H1 (cell line): ENCODE measurements at regions not wholly inside any gene's neighbourhood (a gene's known extent, or its start where the extent isn't known, plus 50 kb on each side); places are given as distances from the start of the nearest gene placed in this dataset.

Source experiments
- CTCF ChIA-PET: fragments of 300-600 bp; sonication (Branson Sonifier 250); formaldehyde crosslinking; loops from one replicate; lab custom pipeline; 2021; ENCODE audit not compliant: partially characterized antibody; lab: Charles Lee
- POLR2A ChIA-PET: fragments of 300-600 bp; sonication (Branson Sonifier 250); formaldehyde crosslinking; loops from one replicate; lab custom pipeline; 2021; ENCODE audit warnings: inconsistent platforms; ENCODE audit not compliant: partially characterized antibody; lab: Charles Lee
- DNase-seq, 2 experiments: peaks; one replicate each; pipeline versions ENCODE4 v3.0.0 to v3.0.0-alpha.2; 2010 to 2022; ENCODE audit warnings: low spot score in 2 of 2, low read depth in 1 of 2, mixed read lengths in 1 of 2
- FAIRE-seq: peaks from 2 replicates; lab custom pipeline; 2011; peaks lifted over from hg19 to GRCh38; lab: Jason Lieb, UNC
- H2AFZ ChIP-seq: 2 replicates; pipeline ENCODE4 v1.8.1; 2012; ENCODE audit warnings: low read length, inconsistent platforms
- H2AK5ac ChIP-seq: 2 replicates; pipeline ENCODE4 v1.6.1; 2013; ENCODE audit warnings: low read depth, low read length
- H2BK120ac ChIP-seq: replicated peaks from 2 replicates; pipeline ENCODE3; 2013; ENCODE audit warnings: low read depth, low read length, inconsistent platforms
- H2BK12ac ChIP-seq: 2 replicates; pipeline ENCODE4 v1.6.1; 2013; ENCODE audit warnings: low read depth, low read length
- H2BK15ac ChIP-seq: 2 replicates; pipeline ENCODE4 v1.6.1; 2013; ENCODE audit warnings: low read length
- H2BK20ac ChIP-seq: 2 replicates; pipeline ENCODE4 v1.6.1; 2013; ENCODE audit warnings: low read length
- H2BK5ac ChIP-seq: 2 replicates; pipeline ENCODE4 v1.6.1; 2013; ENCODE audit warnings: low read depth, low read length
- H3K14ac ChIP-seq: 2 replicates; pipeline ENCODE4 v1.6.1; 2013; ENCODE audit warnings: inconsistent platforms; ENCODE audit not compliant: insufficient read length
- H3K18ac ChIP-seq: 2 replicates; pipeline ENCODE4 v1.6.1; 2013; ENCODE audit warnings: low read length; ENCODE audit errors: extremely low read depth
- H3K23ac ChIP-seq: 2 replicates; pipeline ENCODE4 v1.6.1; 2013; ENCODE audit warnings: inconsistent platforms; ENCODE audit not compliant: insufficient read length
- H3K23me2 ChIP-seq: 2 replicates; pipeline ENCODE4 v1.6.1; 2013; ENCODE audit warnings: low read depth, low read length
- H3K27ac ChIP-seq: 2 replicates; pipeline ENCODE4 v1.6.1; 2011; ENCODE audit warnings: low read depth, low read length, inconsistent platforms
- H3K27me3 ChIP-seq, 4 experiments: replicated peaks in 1 of 4; 1 replicate in 1 of 4; 2 replicates in 3 of 4; pipeline versions ENCODE4 v1.6.1 to v1.8.1; 2011 to 2013; ENCODE audit warnings: low read length in 3 of 4, mild to moderate bottlenecking in 3 of 4, inconsistent platforms in 2 of 4, mixed read lengths in 2 of 4, moderate library complexity in 1 of 4; ENCODE audit not compliant: control insufficient read depth in 3 of 4, insufficient read depth in 3 of 4; ENCODE audit errors: extremely low read depth in 1 of 4
- H3K36me3 ChIP-seq, 4 experiments: 2 replicates each; pipeline versions ENCODE4 v1.6.1 to v1.8.1; 2011 to 2013; ENCODE audit warnings: mild to moderate bottlenecking in 4 of 4, low read length in 3 of 4, moderate library complexity in 2 of 4, control low read depth in 1 of 4, inconsistent platforms in 1 of 4; ENCODE audit not compliant: insufficient read depth in 4 of 4, control insufficient read depth in 2 of 4
- H3K4ac ChIP-seq: replicated peaks from 2 replicates; pipeline ENCODE3; 2013; ENCODE audit warnings: low read length, low read depth, mixed read lengths, inconsistent platforms; ENCODE audit not compliant: insufficient read length
- H3K4me1 ChIP-seq, 4 experiments: replicated peaks in 1 of 4; 1 replicate in 1 of 4; 2 replicates in 3 of 4; pipeline versions ENCODE4 v1.6.1 to v1.8.1; 2011 to 2013; ENCODE audit warnings: low read length in 3 of 4, inconsistent platforms in 2 of 4, mixed read lengths in 1 of 4; ENCODE audit not compliant: insufficient read depth in 4 of 4, control insufficient read depth in 3 of 4
- H3K4me2 ChIP-seq, 2 experiments: 2 replicates each; pipeline versions ENCODE4 v1.6.1 to v1.8.1; 2011 to 2013; ENCODE audit warnings: low read depth in 2 of 2, low read length in 2 of 2, control low read depth in 1 of 2, inconsistent platforms in 1 of 2, mild to moderate bottlenecking in 1 of 2; ENCODE audit not compliant: insufficient read depth in 1 of 2
- H3K4me3 ChIP-seq, 4 experiments: fragments of 200-600, 300-600 bp in 1 of 4; sonication (generic), shearing (Covaris generic), sonication (Bioruptor Twin) in 1 of 4; 2 replicates each; pipeline versions ENCODE4 v1.5.1 to v1.8.1; 2011 to 2016; ENCODE audit warnings: low read length in 4 of 4, low read depth in 3 of 4, control low read depth in 2 of 4, inconsistent platforms in 2 of 4, mild to moderate bottlenecking in 2 of 4, mixed read lengths in 1 of 4, moderate library complexity in 1 of 4; ENCODE audit not compliant: insufficient read depth in 2 of 4; ENCODE audit errors: extremely low read depth in 1 of 4
- H3K56ac ChIP-seq: replicated peaks from 2 replicates; pipeline ENCODE3; 2013; ENCODE audit warnings: low read depth, mild to moderate bottlenecking, mixed read lengths, low read length, inconsistent platforms; ENCODE audit not compliant: insufficient read length
- H3K79me1 ChIP-seq: 2 replicates; pipeline ENCODE4 v1.6.1; 2013; ENCODE audit warnings: low read depth, low read length, control low read depth
- H3K79me2 ChIP-seq, 2 experiments: 2 replicates each; pipeline versions ENCODE4 v1.6.1 to v1.8.1; 2012 to 2013; ENCODE audit warnings: low read length in 2 of 2, mild to moderate bottlenecking in 2 of 2, inconsistent platforms in 1 of 2; ENCODE audit not compliant: insufficient read depth in 2 of 2, control insufficient read depth in 1 of 2
- H3K9ac ChIP-seq, 4 experiments: replicated peaks in 1 of 4; 1 replicate in 1 of 4; 2 replicates in 3 of 4; pipeline versions ENCODE4 v1.6.1 to v1.8.1; 2011 to 2013; ENCODE audit warnings: low read depth in 3 of 4, low read length in 3 of 4, control low read depth in 2 of 4, mild to moderate bottlenecking in 2 of 4, moderate library complexity in 2 of 4, inconsistent platforms in 1 of 4; ENCODE audit errors: extremely low read depth in 1 of 4
- H3K9me3 ChIP-seq, 2 experiments: 2 replicates each; pipeline versions ENCODE4 v1.6.1 to v1.8.1; 2012 to 2013; ENCODE audit warnings: mild to moderate bottlenecking in 2 of 2, moderate library complexity in 2 of 2, control low read depth in 1 of 2, inconsistent platforms in 1 of 2, low read depth in 1 of 2, low read length in 1 of 2, mixed read lengths in 1 of 2; ENCODE audit not compliant: insufficient read depth in 2 of 2
- H4K20me1 ChIP-seq, 2 experiments: replicated peaks in 1 of 2; 2 replicates each; pipeline versions ENCODE3 to v1.8.1; 2011 to 2013; ENCODE audit warnings: inconsistent platforms in 2 of 2, low read length in 2 of 2, mild to moderate bottlenecking in 1 of 2; ENCODE audit not compliant: insufficient read depth in 2 of 2, control insufficient read depth in 1 of 2
- H4K5ac ChIP-seq: 2 replicates; pipeline ENCODE4 v1.6.1; 2013; ENCODE audit warnings: low read length, low read depth, mixed read lengths, inconsistent platforms; ENCODE audit not compliant: insufficient read length
- H4K8ac ChIP-seq: 2 replicates; pipeline ENCODE4 v1.8.0; 2013; ENCODE audit warnings: mild to moderate bottlenecking, moderate library complexity, low read length, inconsistent platforms; ENCODE audit not compliant: insufficient read depth; ENCODE audit errors: extremely low read depth
- H4K91ac ChIP-seq: replicated peaks from 2 replicates; pipeline ENCODE3; 2013; ENCODE audit warnings: low read length, mixed read lengths, inconsistent platforms; ENCODE audit not compliant: insufficient read length
- BACH1 ChIP-seq: IDR thresholded peaks from 2 replicates; pipeline ENCODE4 v1.6.1; 2012; ENCODE audit warnings: low read length, improper control_type of control experiment
- GABPA ChIP-seq: IDR thresholded peaks from 2 replicates; pipeline ENCODE4 v1.6.1; 2011; ENCODE audit warnings: mild to moderate bottlenecking, low read length, moderate library complexity, borderline replicate concordance; ENCODE audit not compliant: insufficient read depth
- KDM4A ChIP-seq: IDR thresholded peaks from one replicate; pipeline ENCODE4 v1.7.1; 2012; ENCODE audit warnings: low read depth, mild to moderate bottlenecking, moderate library complexity, low read length, inconsistent platforms; ENCODE audit not compliant: severe bottlenecking
- SIX5 ChIP-seq: IDR thresholded peaks from 2 replicates; pipeline ENCODE4 v1.6.1; 2011; ENCODE audit warnings: mild to moderate bottlenecking, low read depth, low read length
- SUZ12 ChIP-seq: fragments of 200-600 bp; sonication (generic); IDR thresholded peaks from 2 replicates; pipeline ENCODE4 v1.6.1; 2012; ENCODE audit warnings: mild to moderate bottlenecking, inconsistent platforms, low read length, moderate library complexity, mixed read lengths
- YY1 ChIP-seq: IDR thresholded peaks from 2 replicates; pipeline ENCODE4 v1.6.1; 2011; ENCODE audit warnings: low read depth, mild to moderate bottlenecking, low read length
- WGBS, 2 experiments: shearing (Covaris generic) in 1 of 2; methylation state at CpG; one replicate each; pipeline versions ENCODE4 v1.1.6 to v1.1.7; 2013 to 2015; ENCODE audit warnings: low lambda C conversion rate in 2 of 2, mixed read lengths in 2 of 2, inconsistent platforms in 1 of 2, low coverage in 1 of 2, missing lambda C conversion rate in 1 of 2; ENCODE audit not compliant: insufficient replicate concordance in 2 of 2, insufficient coverage in 1 of 2, insufficient read length in 1 of 2; ENCODE audit errors: extremely low coverage in 1 of 2, missing lambda C conversion rate in 1 of 2; 5-methylcytosine and 5-hydroxymethylcytosine counted together
- TF ChIP-seq, protein P1 (sequence below): IDR thresholded peaks from 2 replicates; pipeline ENCODE4 v1.6.1; 2012; ENCODE audit warnings: inconsistent platforms

DNA sequence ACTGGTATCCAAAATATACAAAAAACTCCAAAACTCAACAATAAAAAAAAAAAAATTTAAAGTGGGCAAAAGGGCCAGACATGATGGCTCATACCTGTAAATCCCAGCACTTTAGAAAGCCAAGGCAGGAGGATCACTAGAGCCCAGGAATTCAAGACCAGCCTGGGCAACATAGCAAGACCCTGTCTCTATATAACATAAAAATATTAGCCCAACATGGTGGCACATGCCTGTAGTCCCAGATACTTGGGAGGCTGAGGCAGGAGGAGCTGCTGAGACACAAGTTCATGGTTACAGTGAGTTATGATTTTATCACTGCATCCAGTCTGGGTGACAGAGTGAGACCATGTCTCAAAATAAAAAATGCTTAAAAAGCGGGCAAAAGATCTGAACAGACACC lies 121.0 kb upstream of the BEND6 start:
- ChIA-PET CTCF (interaction anchor here (1.4 kb wide), 1 partner anchor 17 kb away, joined by 3 read pairs; no protein-coding TSS in a partner anchor), POLR2A (interaction anchor here (0.6 to 1.2 kb wide), 2 partner anchors 17 to 44 kb away, joined by 3 read pairs; no protein-coding TSS in a partner anchor)
- no peak for TF ChIP-seq KDM4A
- no peak for TF ChIP-seq BACH1
- no peak for TF ChIP-seq SIX5
- no peak for TF ChIP-seq GABPA
- TF ChIP-seq, protein P1, sequence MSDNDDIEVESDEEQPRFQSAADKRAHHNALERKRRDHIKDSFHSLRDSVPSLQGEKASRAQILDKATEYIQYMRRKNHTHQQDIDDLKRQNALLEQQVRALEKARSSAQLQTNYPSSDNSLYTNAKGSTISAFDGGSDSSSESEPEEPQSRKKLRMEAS: no peak
- no peak for TF ChIP-seq YY1
- TF ChIP-seq SUZ12: no peak
- Histone ChIP-seq H2BK5ac (no peak overlapping the region), H2BK12ac (no peak overlapping the region), H3K9me3 (no peaks in the 10 kb centered on the region), H2AK5ac (no peak overlapping the region), H3K27me3 (no peaks in the 10 kb centered on the region), H3K79me2 (peaks cover 17 to 98% of the 10 kb centered on the region in 2 experiments), H3K18ac (no peak overlapping the region), H4K20me1 (peaks cover 0 to 4% of the 10 kb centered on the region in 2 experiments), H3K14ac (no peak overlapping the region), H2BK120ac (no peak overlapping the region), H2BK20ac (no peak overlapping the region), H3K56ac (no peak overlapping the region), H3K27ac (no peak overlapping the region), H3K23me2 (no peaks in the 10 kb centered on the region; the same call in 1 of the 2 replicates), H3K4ac (no peak overlapping the region), H3K9ac (no peak overlapping the region), H3K4me3 (no peak overlapping the region), H3K23ac (no peak overlapping the region), H4K5ac (no peak overlapping the region), H3K36me3 (no peaks in the 10 kb centered on the region), H2AFZ (no peak overlapping the region), H4K8ac (no peak overlapping the region), H3K79me1 (0 out of 2 replicates have a peak, but pooled peaks cover 2% of the 10 kb centered on the region), H3K4me1 (peaks cover 0 to 9% (median 4%) of the 10 kb centered on the region in 4 experiments; a peak in 3 of 7 replicates), H4K91ac (no peak overlapping the region), H2BK15ac (no peak overlapping the region), H3K4me2 (no peak overlapping the region)
- FAIRE-seq: no peak
- 94% methylated on average over 1 of the region's 1 CpG; no CpG with 5 or more reads in 1 of the 2 experiments for WGBS, 2 experiments
- no peak for DNase-seq
